ENCODE measurements at regions not wholly inside any gene's neighbourhood (a gene's known extent, or its start where the extent isn't known, plus 50 kb on each side); places are given as distances from the start of the nearest gene placed in this dataset.
"Not testable (repeated sequence)": the region's sequence is repeated elsewhere in the genome, so short reads cannot be mapped to it uniquely, and the experiment has no call there.

DNA sequence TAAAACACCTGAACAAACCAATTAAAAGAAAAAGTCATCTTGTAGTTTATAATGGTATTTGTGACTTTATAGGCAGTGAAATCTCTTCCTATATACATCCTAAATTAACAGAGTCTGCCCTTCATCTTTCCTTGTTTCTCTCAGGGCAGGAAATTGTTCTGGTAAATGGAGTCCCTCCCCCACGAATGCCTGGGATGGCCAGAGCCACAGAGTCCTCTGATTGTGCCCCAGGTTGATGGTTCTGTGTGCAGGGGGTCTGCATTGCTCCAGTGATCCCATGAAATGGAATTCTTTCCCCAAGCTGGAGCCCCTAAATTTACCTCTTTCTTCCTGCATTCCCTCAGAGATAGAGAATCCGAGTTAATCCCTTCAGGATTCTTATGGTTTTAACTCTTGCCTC is 155.5 kb downstream of the MTX2 start:
- Mint-ChIP-seq H3K27me3 (ENCODE audit: unreplicated experiment) (peaks cover 5% of the 10 kb centered on the region), H3K4me1 (ENCODE audit: low read depth, unreplicated experiment) (no peaks in the 10 kb centered on the region), H3K36me3 (ENCODE audit: unreplicated experiment) (no peaks in the 10 kb centered on the region), H3K9me3 (ENCODE audit: unreplicated experiment) (peaks cover 1% of the 10 kb centered on the region), H3K4me3 (ENCODE audit: unreplicated experiment) (no peak overlapping the region), H3K27ac (ENCODE audit: unreplicated experiment) (no peak overlapping the region)
- TF ChIP-seq, protein P1, sequence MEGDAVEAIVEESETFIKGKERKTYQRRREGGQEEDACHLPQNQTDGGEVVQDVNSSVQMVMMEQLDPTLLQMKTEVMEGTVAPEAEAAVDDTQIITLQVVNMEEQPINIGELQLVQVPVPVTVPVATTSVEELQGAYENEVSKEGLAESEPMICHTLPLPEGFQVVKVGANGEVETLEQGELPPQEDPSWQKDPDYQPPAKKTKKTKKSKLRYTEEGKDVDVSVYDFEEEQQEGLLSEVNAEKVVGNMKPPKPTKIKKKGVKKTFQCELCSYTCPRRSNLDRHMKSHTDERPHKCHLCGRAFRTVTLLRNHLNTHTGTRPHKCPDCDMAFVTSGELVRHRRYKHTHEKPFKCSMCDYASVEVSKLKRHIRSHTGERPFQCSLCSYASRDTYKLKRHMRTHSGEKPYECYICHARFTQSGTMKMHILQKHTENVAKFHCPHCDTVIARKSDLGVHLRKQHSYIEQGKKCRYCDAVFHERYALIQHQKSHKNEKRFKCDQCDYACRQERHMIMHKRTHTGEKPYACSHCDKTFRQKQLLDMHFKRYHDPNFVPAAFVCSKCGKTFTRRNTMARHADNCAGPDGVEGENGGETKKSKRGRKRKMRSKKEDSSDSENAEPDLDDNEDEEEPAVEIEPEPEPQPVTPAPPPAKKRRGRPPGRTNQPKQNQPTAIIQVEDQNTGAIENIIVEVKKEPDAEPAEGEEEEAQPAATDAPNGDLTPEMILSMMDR (IDR thresholded peaks at IDR 0.05; ENCODE audit: partially characterized antibody, unreplicated experiment) = no peak
- DNase-seq = no peak

DNA sequence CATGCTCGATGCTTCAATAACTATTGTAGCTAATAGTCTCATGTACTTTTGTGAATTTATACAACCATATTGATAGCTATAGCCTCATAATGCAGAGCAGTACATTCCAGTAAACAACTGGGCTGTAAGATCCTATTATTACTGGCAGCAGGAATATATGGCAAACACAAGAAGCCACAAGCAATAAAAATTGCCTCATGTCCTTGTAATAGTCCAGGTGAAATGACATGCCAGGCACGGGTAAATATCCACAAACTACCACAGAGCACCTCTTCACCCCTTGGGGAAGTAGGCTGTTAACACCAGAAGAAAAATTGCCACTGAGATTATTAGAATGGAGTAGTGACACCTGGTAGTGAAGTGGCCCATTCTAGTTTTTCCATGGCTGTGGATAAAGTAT is 158.3 kb downstream of the MTX2 start:
- H3K4me1 Mint-ChIP-seq (ENCODE audit: low read depth, unreplicated experiment) = no peaks in the 10 kb centered on the region
- H3K27me3 Mint-ChIP-seq (ENCODE audit: unreplicated experiment) = peaks cover 5% of the 10 kb centered on the region
- TF ChIP-seq, protein P1 (IDR thresholded peaks at IDR 0.05; ENCODE audit: partially characterized antibody, unreplicated experiment) = no peak
- H3K4me3 Mint-ChIP-seq (ENCODE audit: unreplicated experiment) = no peak overlapping the region
- DNase-seq = no peak
- H3K27ac Mint-ChIP-seq (ENCODE audit: unreplicated experiment) = no peak overlapping the region
- no peaks in the 10 kb centered on the region for H3K36me3 Mint-ChIP-seq (ENCODE audit: unreplicated experiment)
- peaks cover 3% of the 10 kb centered on the region for H3K9me3 Mint-ChIP-seq (ENCODE audit: unreplicated experiment)

DNA sequence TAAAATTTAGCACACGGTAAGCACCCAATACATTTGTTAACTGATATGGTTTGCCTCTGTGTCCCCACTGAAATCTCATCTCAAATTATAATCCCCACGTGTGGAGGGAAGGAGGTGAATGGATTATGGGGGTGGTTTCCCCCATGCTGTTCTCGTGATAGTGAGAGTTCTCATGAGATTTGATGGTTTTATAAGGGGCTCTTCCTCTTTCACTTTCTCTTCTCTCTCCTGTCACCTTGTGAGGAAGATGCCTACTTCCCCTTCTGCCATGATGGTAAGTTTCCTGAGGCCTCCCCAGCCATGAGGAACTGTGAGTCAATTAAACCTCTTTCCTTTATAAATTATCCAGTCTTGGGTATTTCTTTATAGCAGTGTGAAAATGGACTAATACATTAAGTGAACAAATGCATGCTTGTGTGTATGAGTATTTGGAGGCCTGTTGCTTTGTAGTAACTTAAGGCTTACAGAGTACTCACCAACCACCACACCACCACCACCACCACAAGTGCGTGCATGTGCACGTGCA is 159.8 kb downstream of the MTX2 start:
- not testable (repeated sequence) for H3K36me3 Mint-ChIP-seq (ENCODE audit: unreplicated experiment); H3K27ac Mint-ChIP-seq (ENCODE audit: unreplicated experiment); DNase-seq; H3K4me3 Mint-ChIP-seq (ENCODE audit: unreplicated experiment); H3K9me3 Mint-ChIP-seq (ENCODE audit: unreplicated experiment); H3K27me3 Mint-ChIP-seq (ENCODE audit: unreplicated experiment); H3K4me1 Mint-ChIP-seq (ENCODE audit: low read depth, unreplicated experiment)

DNA sequence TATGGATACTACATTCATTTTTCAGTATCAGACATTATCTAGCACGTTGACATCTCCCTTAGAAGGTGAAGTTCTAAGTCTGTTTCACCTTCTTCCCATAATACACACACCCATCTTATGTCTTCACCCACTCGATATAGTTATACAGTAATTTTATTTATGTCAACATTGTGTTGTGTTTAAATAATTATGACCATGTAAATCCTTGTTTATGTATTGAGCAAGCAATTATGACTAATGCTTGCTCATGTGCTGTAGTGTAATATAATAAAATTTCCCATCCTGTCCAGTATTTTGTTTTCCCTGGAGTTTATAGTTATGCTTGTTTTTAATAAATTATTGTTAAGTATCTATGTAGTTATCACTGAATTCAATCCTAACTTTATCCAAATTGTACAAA is 163.2 kb downstream of the MTX2 start:
- no peak overlapping the region for H3K4me3 Mint-ChIP-seq (ENCODE audit: unreplicated experiment)
- H3K4me1 Mint-ChIP-seq (ENCODE audit: low read depth, unreplicated experiment) = no peaks in the 10 kb centered on the region
- TF ChIP-seq, protein P1 (IDR thresholded peaks at IDR 0.05; ENCODE audit: partially characterized antibody, unreplicated experiment) = no peak
- H3K27ac Mint-ChIP-seq (ENCODE audit: unreplicated experiment) = no peak overlapping the region
- no peak for DNase-seq
- peaks cover 5% of the 10 kb centered on the region for H3K27me3 Mint-ChIP-seq (ENCODE audit: unreplicated experiment)
- no peaks in the 10 kb centered on the region for H3K36me3 Mint-ChIP-seq (ENCODE audit: unreplicated experiment)
- peaks cover 4% of the 10 kb centered on the region for H3K9me3 Mint-ChIP-seq (ENCODE audit: unreplicated experiment)

DNA sequence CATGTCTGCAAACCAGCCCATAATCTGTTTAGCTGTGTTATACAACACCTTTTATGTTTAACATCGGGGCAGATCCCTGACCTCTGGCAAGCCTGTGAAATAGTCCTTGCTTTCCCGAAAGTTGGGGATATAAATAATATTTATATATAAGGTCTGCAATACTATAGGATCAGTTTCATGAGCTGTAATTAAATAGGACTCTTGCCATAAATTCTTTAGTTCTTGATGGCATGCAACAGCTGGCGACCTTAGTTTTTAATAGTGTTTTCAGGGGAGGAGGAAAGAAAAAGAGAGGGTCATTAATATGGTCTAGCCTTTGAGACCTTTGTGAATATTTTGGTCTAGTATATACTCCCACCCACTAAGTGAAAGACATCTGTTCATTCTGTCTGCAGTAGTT is 166.5 kb downstream of the MTX2 start:
- no peak overlapping the region for H3K4me3 Mint-ChIP-seq (ENCODE audit: unreplicated experiment)
- TF ChIP-seq, protein P1 (IDR thresholded peaks at IDR 0.05; ENCODE audit: partially characterized antibody, unreplicated experiment) = no peak

More for the DNA sequence above, 166.5 kb downstream of the MTX2 start:
- Mint-ChIP-seq H3K9me3 (ENCODE audit: unreplicated experiment) (peaks cover 3% of the 10 kb centered on the region), H3K27ac (ENCODE audit: unreplicated experiment) (no peak overlapping the region), H3K4me1 (ENCODE audit: low read depth, unreplicated experiment) (no peaks in the 10 kb centered on the region), H3K27me3 (ENCODE audit: unreplicated experiment) (peaks cover 3% of the 10 kb centered on the region), H3K36me3 (ENCODE audit: unreplicated experiment) (no peaks in the 10 kb centered on the region)
- no peak for DNase-seq
